ENCODE measurements at regions not wholly inside any gene's neighbourhood (a gene's known extent, or its start where the extent isn't known, plus 50 kb on each side); places are given as distances from the start of the nearest gene placed in this dataset.

DNA sequence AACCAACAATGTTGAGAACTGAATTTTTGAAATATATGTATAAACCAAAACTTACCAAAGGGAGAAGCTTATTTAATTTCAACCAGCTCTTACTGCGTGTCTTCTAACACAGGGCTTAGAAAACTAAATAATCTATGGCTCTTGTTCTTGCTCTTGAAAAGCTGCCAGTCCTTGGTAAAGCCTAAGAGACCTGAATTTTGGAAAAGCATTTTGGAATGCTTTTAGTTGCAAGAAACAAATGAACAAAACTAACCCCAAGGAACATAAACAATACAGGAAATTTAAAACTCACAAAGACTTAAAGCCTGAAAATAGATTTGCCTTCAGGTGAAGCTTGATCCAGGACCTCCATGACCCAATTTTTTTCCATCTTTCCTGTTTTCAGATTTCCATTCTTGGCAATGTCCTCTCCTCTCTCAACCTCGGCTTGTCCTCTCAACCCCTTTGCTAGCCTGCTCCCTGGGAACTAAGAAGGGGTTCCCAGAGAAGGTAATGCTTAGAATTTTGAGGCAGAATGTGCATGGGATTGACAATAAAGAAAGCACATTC is 169.8 kb upstream of the NCK2 start:
- no peak overlapping the region for H3K9ac ChIP-seq (ENCODE audit: low read depth in 1 of 2, low read length in 2 of 2)
- no peaks in the 10 kb centered on the region for H3K27me3 ChIP-seq (ENCODE audit: control insufficient read depth in 2 of 2, insufficient read depth in 2 of 2, low read length in 2 of 2)
- H3K4me1 ChIP-seq (ENCODE audit: control insufficient read depth in 2 of 2, insufficient read depth in 2 of 2, low read length in 2 of 2) = peaks cover 8 to 11% of the 10 kb centered on the region in 2 donors
- no peak overlapping the region for H3K27ac ChIP-seq (ENCODE audit: low read depth in 2 of 2, low read length in 2 of 2)
- no peaks in the 10 kb centered on the region for H3K9me3 ChIP-seq (ENCODE audit: control insufficient read depth in 2 of 2, low read length in 2 of 2)
- H3K4me3 ChIP-seq (ENCODE audit: low read length in 2 of 2) = no peak overlapping the region
- no peaks in the 10 kb centered on the region for H3K36me3 ChIP-seq (ENCODE audit: control insufficient read depth in 2 of 2, insufficient read depth in 2 of 2, low read length in 2 of 2)

DNA sequence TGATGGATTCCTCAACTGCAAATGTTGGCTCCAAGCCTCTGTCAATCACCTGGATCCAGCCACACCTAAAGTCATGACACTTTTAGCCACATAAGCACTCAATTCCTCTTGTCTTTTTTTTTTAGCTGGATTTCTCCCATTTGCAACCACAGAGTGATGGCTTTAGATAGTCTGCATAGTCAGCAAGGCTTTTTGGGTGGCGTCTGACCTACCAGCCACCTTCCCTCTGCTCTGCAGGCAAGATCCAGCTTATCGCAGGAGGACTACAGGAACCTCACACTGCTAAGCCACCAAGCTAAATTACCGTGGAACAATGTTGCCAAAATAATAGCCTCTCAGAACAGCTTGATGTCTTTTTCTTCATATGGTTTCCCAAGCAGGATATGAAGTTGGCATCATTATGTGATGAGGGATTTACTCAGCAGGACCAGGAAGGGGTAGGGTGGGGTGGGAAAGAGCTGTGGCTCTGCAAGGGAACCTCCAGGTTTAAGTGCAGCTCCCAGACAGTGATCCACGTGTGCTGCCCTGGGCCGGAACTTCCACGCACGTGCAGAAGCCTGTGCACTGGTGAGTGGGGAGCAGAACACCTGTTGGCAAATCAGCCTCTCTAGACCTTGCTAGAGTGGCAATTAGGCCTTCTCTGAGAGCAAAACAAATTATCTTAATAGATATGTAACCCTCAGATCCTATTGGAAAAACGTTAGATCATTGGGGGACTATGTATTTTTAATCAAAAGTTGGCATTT is 170.6 kb upstream of the NCK2 start:
- Histone ChIP-seq H3K9me3 (ENCODE audit: control insufficient read depth in 2 of 2, low read length in 2 of 2) (no peaks in the 10 kb centered on the region), H3K4me3 (ENCODE audit: low read length in 2 of 2) (no peak overlapping the region), H3K4me1 (ENCODE audit: control insufficient read depth in 2 of 2, insufficient read depth in 2 of 2, low read length in 2 of 2) (peaks cover 8 to 11% of the 10 kb centered on the region in 2 donors), H3K27ac (ENCODE audit: low read depth in 2 of 2, low read length in 2 of 2) (no peak overlapping the region), H3K9ac (ENCODE audit: low read depth in 1 of 2, low read length in 2 of 2) (no peak overlapping the region), H3K27me3 (ENCODE audit: control insufficient read depth in 2 of 2, insufficient read depth in 2 of 2, low read length in 2 of 2) (no peaks in the 10 kb centered on the region), H3K36me3 (ENCODE audit: control insufficient read depth in 2 of 2, insufficient read depth in 2 of 2, low read length in 2 of 2) (no peaks in the 10 kb centered on the region)

DNA sequence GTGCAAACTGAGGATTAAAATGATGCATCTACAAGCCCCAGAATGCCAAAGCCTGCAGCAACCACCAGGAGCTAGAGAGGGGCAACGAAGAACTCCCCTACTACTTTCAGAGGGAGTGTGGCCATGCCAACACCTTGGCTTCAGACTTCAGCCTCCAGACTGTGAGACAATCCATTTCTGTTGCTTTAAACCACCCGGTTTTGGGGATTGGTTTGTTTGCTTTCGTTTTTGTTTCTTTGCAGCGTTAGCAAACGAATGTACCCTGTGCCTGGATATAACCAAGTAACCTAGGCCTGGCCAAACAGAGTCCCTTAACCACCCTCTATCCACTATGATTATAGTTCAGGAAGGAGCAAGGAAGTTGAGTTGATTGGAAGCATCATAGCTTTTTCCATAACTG is 171.2 kb upstream of the NCK2 start:
- Histone ChIP-seq H3K4me3 (ENCODE audit: low read length in 2 of 2) (no peak overlapping the region), H3K4me1 (ENCODE audit: control insufficient read depth in 2 of 2, insufficient read depth in 2 of 2, low read length in 2 of 2) (peaks cover 8 to 9% of the 10 kb centered on the region in 2 donors), H3K9me3 (ENCODE audit: control insufficient read depth in 2 of 2, low read length in 2 of 2) (no peaks in the 10 kb centered on the region), H3K9ac (ENCODE audit: low read depth in 1 of 2, low read length in 2 of 2) (no peak overlapping the region), H3K36me3 (ENCODE audit: control insufficient read depth in 2 of 2, insufficient read depth in 2 of 2, low read length in 2 of 2) (no peaks in the 10 kb centered on the region), H3K27me3 (ENCODE audit: control insufficient read depth in 2 of 2, insufficient read depth in 2 of 2, low read length in 2 of 2) (no peaks in the 10 kb centered on the region), H3K27ac (ENCODE audit: low read depth in 2 of 2, low read length in 2 of 2) (peak overlapping the region; percentile 3 to 12)

DNA sequence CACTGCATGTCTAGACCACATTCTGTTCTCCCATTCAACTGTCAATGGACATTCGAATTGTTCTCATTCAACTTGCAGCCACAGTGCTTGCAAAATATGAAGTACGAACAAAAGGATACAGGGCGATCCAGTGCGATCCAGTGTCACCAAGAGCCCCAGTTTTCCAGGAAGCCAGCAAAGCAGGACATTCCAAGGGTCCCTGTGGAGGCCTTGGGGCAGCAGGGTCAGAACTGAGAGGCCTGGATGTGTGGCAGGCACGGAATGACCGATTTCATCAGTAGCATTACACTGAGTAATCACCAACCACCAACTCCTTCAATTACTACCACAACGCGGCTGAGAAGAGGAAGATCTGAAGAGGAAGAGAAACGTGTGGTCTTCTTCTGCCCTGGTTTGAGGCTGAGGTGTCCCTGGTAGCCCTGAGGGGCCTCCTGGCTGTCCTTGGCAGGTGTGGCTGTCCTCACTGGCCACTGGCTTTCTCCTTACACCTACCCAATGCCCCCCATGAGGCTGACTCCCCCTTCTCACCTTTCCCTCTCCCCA is 172.7 kb upstream of the FHL2 start:
- peaks cover 3 to 5% of the 10 kb centered on the region in 2 donors for H3K4me1 ChIP-seq (ENCODE audit: control insufficient read depth in 2 of 2, insufficient read depth in 2 of 2, low read length in 2 of 2)
- H3K9ac ChIP-seq (ENCODE audit: low read depth in 1 of 2, low read length in 2 of 2) = no peak overlapping the region
- H3K27ac ChIP-seq (ENCODE audit: low read depth in 2 of 2, low read length in 2 of 2) = no peak overlapping the region
- H3K9me3 ChIP-seq (ENCODE audit: control insufficient read depth in 2 of 2, low read length in 2 of 2) = no peaks in the 10 kb centered on the region
- no peak overlapping the region for H3K4me3 ChIP-seq (ENCODE audit: low read length in 2 of 2)
- H3K36me3 ChIP-seq (ENCODE audit: control insufficient read depth in 2 of 2, insufficient read depth in 2 of 2, low read length in 2 of 2) = no peaks in the 10 kb centered on the region
- H3K27me3 ChIP-seq (ENCODE audit: control insufficient read depth in 2 of 2, insufficient read depth in 2 of 2, low read length in 2 of 2) = no peaks in the 10 kb centered on the region

DNA sequence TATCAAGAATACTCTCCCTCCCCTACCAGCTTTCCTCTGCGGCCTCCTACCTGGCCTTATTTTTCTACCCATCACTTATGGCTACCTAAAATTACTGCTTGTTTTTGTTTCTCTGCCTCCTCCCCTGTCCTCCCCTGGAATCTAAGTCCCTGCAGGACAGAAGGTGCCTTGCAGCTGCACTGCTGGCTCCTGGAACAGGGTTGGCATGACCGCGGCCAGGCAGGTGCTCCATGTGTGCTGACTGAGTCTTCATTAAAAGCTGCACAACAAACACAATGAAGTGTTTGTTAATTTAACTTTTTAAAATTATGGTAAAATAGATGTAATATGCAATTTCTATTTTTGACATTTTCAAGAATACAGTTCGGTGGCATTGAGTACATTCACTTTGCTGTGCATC is 171.9 kb upstream of the FHL2 start:
- Histone ChIP-seq H3K4me1 (ENCODE audit: control insufficient read depth in 2 of 2, insufficient read depth in 2 of 2, low read length in 2 of 2) (peaks cover 3 to 5% of the 10 kb centered on the region in 2 donors), H3K27ac (ENCODE audit: low read depth in 2 of 2, low read length in 2 of 2) (no peak overlapping the region), H3K9me3 (ENCODE audit: control insufficient read depth in 2 of 2, low read length in 2 of 2) (no peaks in the 10 kb centered on the region), H3K4me3 (ENCODE audit: low read length in 2 of 2) (no peak overlapping the region), H3K36me3 (ENCODE audit: control insufficient read depth in 2 of 2, insufficient read depth in 2 of 2, low read length in 2 of 2) (no peaks in the 10 kb centered on the region), H3K27me3 (ENCODE audit: control insufficient read depth in 2 of 2, insufficient read depth in 2 of 2, low read length in 2 of 2) (no peaks in the 10 kb centered on the region), H3K9ac (ENCODE audit: low read depth in 1 of 2, low read length in 2 of 2) (no peak overlapping the region)

DNA sequence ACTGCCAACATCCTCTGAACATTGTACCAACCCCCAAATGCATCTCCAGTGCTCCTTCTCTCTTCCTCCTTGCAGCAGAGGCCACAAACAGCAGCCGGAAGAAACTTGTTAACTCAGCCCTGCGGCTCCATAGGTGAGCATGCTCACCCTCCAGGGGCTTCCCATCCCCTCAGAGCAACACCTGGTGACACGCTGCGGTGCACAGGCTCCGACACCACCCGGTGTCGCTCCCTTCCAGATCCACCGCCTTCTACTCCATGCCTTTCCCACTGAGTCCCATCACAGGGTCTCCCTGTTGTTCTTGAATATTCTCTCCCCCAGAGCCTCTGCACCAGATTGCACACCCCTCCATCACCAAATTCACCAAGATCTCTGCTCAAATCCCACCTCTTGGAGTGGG is 171.5 kb upstream of the FHL2 start:
- no peaks in the 10 kb centered on the region for H3K27me3 ChIP-seq (ENCODE audit: control insufficient read depth in 2 of 2, insufficient read depth in 2 of 2, low read length in 2 of 2)
- H3K36me3 ChIP-seq (ENCODE audit: control insufficient read depth in 2 of 2, insufficient read depth in 2 of 2, low read length in 2 of 2) = no peaks in the 10 kb centered on the region
- H3K4me1 ChIP-seq (ENCODE audit: control insufficient read depth in 2 of 2, insufficient read depth in 2 of 2, low read length in 2 of 2) = peaks cover 0 to 5% of the 10 kb centered on the region in 2 donors
- H3K9me3 ChIP-seq (ENCODE audit: control insufficient read depth in 2 of 2, low read length in 2 of 2) = no peaks in the 10 kb centered on the region
- no peak overlapping the region for H3K4me3 ChIP-seq (ENCODE audit: low read length in 2 of 2)
- H3K9ac ChIP-seq (ENCODE audit: low read depth in 1 of 2, low read length in 2 of 2) = no peak overlapping the region
- H3K27ac ChIP-seq (ENCODE audit: low read depth in 2 of 2, low read length in 2 of 2) = no peak overlapping the region

DNA sequence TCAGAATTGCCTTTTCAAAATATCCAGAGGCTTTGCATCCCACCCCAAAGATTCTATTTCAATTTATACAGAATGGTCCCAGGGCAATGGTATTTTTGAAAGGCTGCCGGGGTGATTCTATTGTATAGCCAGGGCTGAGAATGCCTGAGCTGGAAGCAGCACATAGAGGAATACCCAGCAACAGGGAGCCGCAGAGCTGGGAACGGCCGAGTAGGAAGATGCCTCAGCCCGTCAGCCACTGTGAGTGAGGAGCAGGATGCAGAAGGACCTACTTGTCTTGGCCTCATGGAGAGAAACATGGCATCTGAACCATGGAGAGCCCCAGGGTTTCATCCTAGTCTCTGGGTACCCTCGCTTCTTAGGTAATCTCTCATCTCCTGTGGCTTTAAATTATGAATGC is 170.8 kb upstream of the FHL2 start:
- H3K9ac ChIP-seq (ENCODE audit: low read depth in 1 of 2, low read length in 2 of 2) = no peak overlapping the region
- no peaks in the 10 kb centered on the region for H3K9me3 ChIP-seq (ENCODE audit: control insufficient read depth in 2 of 2, low read length in 2 of 2)
- no peaks in the 10 kb centered on the region for H3K36me3 ChIP-seq (ENCODE audit: control insufficient read depth in 2 of 2, insufficient read depth in 2 of 2, low read length in 2 of 2)
- no peaks in the 10 kb centered on the region for H3K27me3 ChIP-seq (ENCODE audit: control insufficient read depth in 2 of 2, insufficient read depth in 2 of 2, low read length in 2 of 2)
- no peak overlapping the region for H3K4me3 ChIP-seq (ENCODE audit: low read length in 2 of 2)
- H3K27ac ChIP-seq (ENCODE audit: low read depth in 2 of 2, low read length in 2 of 2) = no peak overlapping the region
- peaks cover 0 to 5% of the 10 kb centered on the region in 2 donors for H3K4me1 ChIP-seq (ENCODE audit: control insufficient read depth in 2 of 2, insufficient read depth in 2 of 2, low read length in 2 of 2)

DNA sequence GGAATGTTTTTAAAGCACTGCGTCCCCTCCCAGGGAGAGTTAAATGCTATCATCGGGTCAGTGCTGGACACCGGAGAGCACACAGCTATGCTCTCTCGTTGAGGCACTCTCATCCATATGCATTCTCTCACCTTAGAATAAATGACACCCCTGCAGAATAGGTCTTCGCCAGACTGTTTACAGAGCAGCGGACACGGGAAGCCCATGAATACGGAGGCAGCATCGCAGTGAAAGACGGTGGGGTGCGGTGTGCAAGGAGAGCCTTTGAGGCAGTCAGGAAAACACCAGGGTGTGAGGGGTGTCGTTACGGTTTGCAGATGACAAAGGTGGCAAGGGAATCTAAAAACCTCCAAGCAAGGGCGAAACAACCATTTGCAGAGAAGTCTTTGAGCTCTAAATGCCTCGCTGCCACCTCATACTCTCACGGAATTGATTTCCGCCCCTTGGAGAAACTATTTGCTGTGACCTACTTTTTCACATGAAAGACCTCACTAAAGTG is 169.2 kb upstream of the FHL2 start:
- Histone ChIP-seq H3K9me3 (ENCODE audit: control insufficient read depth in 2 of 2, low read length in 2 of 2) (no peaks in the 10 kb centered on the region), H3K27me3 (ENCODE audit: control insufficient read depth in 2 of 2, insufficient read depth in 2 of 2, low read length in 2 of 2) (no peaks in the 10 kb centered on the region), H3K27ac (ENCODE audit: low read depth in 2 of 2, low read length in 2 of 2) (no peak overlapping the region), H3K36me3 (ENCODE audit: control insufficient read depth in 2 of 2, insufficient read depth in 2 of 2, low read length in 2 of 2) (no peaks in the 10 kb centered on the region), H3K9ac (ENCODE audit: low read depth in 1 of 2, low read length in 2 of 2) (no peak overlapping the region), H3K4me1 (ENCODE audit: control insufficient read depth in 2 of 2, insufficient read depth in 2 of 2, low read length in 2 of 2) (no peaks in the 10 kb centered on the region), H3K4me3 (ENCODE audit: low read length in 2 of 2) (no peak overlapping the region)

DNA sequence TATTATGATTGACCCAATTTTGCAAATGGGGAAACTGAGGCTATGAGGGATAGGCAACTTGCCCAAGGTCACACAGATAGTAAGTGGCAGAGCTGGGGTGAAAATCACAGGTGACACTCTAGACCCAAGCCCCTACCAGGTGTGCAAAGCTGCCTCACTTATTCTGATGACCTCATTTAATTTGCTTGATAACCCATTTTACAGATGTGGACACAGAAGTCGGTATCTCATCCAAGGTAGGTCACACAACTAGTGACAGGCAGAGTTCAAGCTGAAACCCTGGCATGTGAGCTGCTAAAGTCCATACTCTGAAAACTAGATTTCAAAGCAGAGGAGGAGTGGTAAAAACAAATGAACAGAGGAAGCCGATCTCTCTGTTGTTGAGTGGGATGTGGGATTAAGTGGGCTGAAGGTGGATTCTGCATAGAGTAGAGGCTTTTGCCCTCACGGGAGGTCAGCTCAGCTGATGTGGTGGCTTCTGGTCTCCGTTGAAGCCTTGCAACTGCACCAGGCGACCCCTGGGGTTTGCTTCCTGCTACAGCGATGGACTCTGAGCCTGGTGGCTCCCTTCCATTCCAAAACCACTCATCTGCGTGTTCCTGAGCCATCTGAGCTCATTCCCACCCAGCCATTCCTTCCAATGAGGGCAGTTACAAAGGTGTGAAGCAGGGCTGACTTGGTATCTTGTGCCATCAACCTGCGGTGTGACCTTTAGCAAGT is 164.3 kb upstream of the FHL2 start:
- Histone ChIP-seq H3K36me3 (ENCODE audit: control insufficient read depth in 2 of 2, insufficient read depth in 2 of 2, low read length in 2 of 2) (no peaks in the 10 kb centered on the region), H3K27me3 (ENCODE audit: control insufficient read depth in 2 of 2, insufficient read depth in 2 of 2, low read length in 2 of 2) (peaks cover 0 to 2% of the 10 kb centered on the region in 2 donors), H3K9ac (ENCODE audit: low read depth in 1 of 2, low read length in 2 of 2) (no peak overlapping the region), H3K9me3 (ENCODE audit: control insufficient read depth in 2 of 2, low read length in 2 of 2) (no peaks in the 10 kb centered on the region), H3K4me3 (ENCODE audit: low read length in 2 of 2) (no peak overlapping the region), H3K4me1 (ENCODE audit: control insufficient read depth in 2 of 2, insufficient read depth in 2 of 2, low read length in 2 of 2) (no peaks in the 10 kb centered on the region), H3K27ac (ENCODE audit: low read depth in 2 of 2, low read length in 2 of 2) (no peak overlapping the region)

DNA sequence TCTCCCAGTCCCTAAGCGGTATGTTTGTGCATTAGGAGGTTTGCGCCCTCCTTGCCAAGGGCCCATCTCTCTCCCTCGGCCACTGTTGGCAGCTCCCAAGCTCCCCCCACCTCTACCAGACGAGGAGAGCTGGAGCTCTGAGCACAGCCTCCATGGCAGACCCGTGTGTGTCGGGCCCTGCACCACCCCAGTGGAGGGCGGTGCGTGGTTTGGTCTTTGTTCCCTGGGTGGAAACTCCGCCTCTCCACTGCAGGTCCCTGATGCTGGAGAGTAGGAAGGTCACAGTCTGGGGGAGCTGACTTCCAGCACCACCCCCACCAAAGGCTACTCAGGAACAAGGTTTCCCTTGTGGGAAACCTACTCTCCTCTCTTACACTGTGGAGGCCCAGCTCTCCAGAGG is 162.6 kb upstream of the FHL2 start:
- Histone ChIP-seq H3K9me3 (ENCODE audit: control insufficient read depth in 2 of 2, low read length in 2 of 2) (no peaks in the 10 kb centered on the region), H3K36me3 (ENCODE audit: control insufficient read depth in 2 of 2, insufficient read depth in 2 of 2, low read length in 2 of 2) (no peaks in the 10 kb centered on the region), H3K9ac (ENCODE audit: low read depth in 1 of 2, low read length in 2 of 2) (no peak overlapping the region), H3K4me1 (ENCODE audit: control insufficient read depth in 2 of 2, insufficient read depth in 2 of 2, low read length in 2 of 2) (no peaks in the 10 kb centered on the region), H3K4me3 (ENCODE audit: low read length in 2 of 2) (no peak overlapping the region), H3K27ac (ENCODE audit: low read depth in 2 of 2, low read length in 2 of 2) (no peak overlapping the region), H3K27me3 (ENCODE audit: control insufficient read depth in 2 of 2, insufficient read depth in 2 of 2, low read length in 2 of 2) (peaks cover 2 to 3% of the 10 kb centered on the region in 2 donors)

Data from mucosa of rectum (tissue), 2 donors.